HepG2 (cell line): ENCODE measurements at regions not wholly inside any gene's neighbourhood (a gene's known extent, or its start where the extent isn't known, plus 50 kb on each side); places are given as distances from the start of the nearest gene placed in this dataset.

Experiments used
- ATAC-seq: fragments of 200-7000 bp; cut with Tn5 transposase; 3 replicates; pipeline ENCODE4 v1.9.1; 2020; ENCODE audit warnings: mild to moderate bottlenecking, moderate library complexity
- BruUV-seq: library from RNA; stranded (reverse); fragments of 400-500 nt; replicated peaks from 2 replicates; lab custom pipeline; 2021; lab: Mats Ljungman, UMichigan
- CTCF ChIA-PET: fragments of 300-600 bp; formaldehyde crosslinking; extraction: SDS; loops from one replicate; lab custom pipeline; 2021; ENCODE audit warnings: low total read pairs, inconsistent platforms, low intra/inter-chr PET ratio; lab: Yijun Ruan, JAX
- POLR2A ChIA-PET: fragments of 350-600 bp; sonication (Branson Sonifier 250); formaldehyde crosslinking; loops from one replicate; lab custom pipeline; 2020; ENCODE audit warnings: antibody characterized with exemption, inconsistent platforms; lab: Yijun Ruan, JAX
- DNase-seq: peaks from one replicate; pipeline ENCODE4 v3.0.0-alpha.2; 2015; ENCODE audit warnings: low spot score
- FAIRE-seq: peaks from 3 replicates; lab custom pipeline; 2011; peaks lifted over from hg19 to GRCh38; lab: Jason Lieb, UNC
- H2AFZ ChIP-seq: one replicate; pipeline ENCODE4 v1.6.1; 2011; ENCODE audit warnings: low read length, inconsistent platforms
- H3K27ac ChIP-seq: fragments of 300-600 bp; 3 replicates; pipeline ENCODE4 v1.8.0; 2011; ENCODE audit warnings: mixed run types, mild to moderate bottlenecking, mixed read lengths, low read length, inconsistent platforms; ENCODE audit not compliant: insufficient read depth; ENCODE audit errors: extremely low read length
- H3K27me3 ChIP-seq, 2 experiments: fragments of 200-600 bp in 1 of 2; 2 replicates in 1 of 2; 3 replicates in 1 of 2; pipeline versions ENCODE4 v1.6.0 to v1.8.0; 2011; ENCODE audit warnings: low read length in 2 of 2, mild to moderate bottlenecking in 2 of 2, moderate library complexity in 2 of 2, inconsistent platforms in 1 of 2; ENCODE audit not compliant: insufficient read depth in 2 of 2, control insufficient read depth in 1 of 2
- H3K36me3 ChIP-seq, 2 experiments: fragments of 200-600 bp in 1 of 2; replicated peaks in 1 of 2; 2 replicates in 1 of 2; 3 replicates in 1 of 2; pipeline versions ENCODE4 v1.5.1 to v1.8.0; 2011; ENCODE audit warnings: low read length in 2 of 2, inconsistent platforms in 1 of 2; ENCODE audit not compliant: insufficient read depth in 2 of 2, control insufficient read depth in 1 of 2
- H3K4me1 ChIP-seq: 2 replicates; pipeline ENCODE4 v1.5.1; 2012; ENCODE audit warnings: low read length, inconsistent platforms; ENCODE audit not compliant: insufficient read depth
- H3K4me2 ChIP-seq: 2 replicates; pipeline ENCODE4 v1.6.0; 2011; ENCODE audit warnings: low read depth, low read length, inconsistent platforms
- H3K4me3 ChIP-seq, 3 experiments: fragments of 200-600 bp in 1 of 3; sonication (generic), shearing (Covaris generic) in 1 of 3; replicated peaks in 1 of 3; 2 replicates each; pipeline ENCODE4 v1.5.1; 2011 to 2016; ENCODE audit warnings: low read length in 3 of 3, inconsistent platforms in 2 of 3, low read depth in 2 of 3, mild to moderate bottlenecking in 2 of 3, control low read depth in 1 of 3, mixed read lengths in 1 of 3; ENCODE audit not compliant: insufficient read depth in 1 of 3
- H3K79me2 ChIP-seq: one replicate; pipeline ENCODE4 v1.6.1; 2011; ENCODE audit warnings: low read length, inconsistent platforms; ENCODE audit not compliant: insufficient read depth
- H3K9ac ChIP-seq: 2 replicates; pipeline ENCODE4 v1.6.0; 2011; ENCODE audit warnings: mild to moderate bottlenecking, low read depth, low read length, inconsistent platforms; ENCODE audit not compliant: insufficient read depth
- H3K9me3 ChIP-seq: 2 replicates; pipeline ENCODE4 v1.5.1; 2012; ENCODE audit warnings: mild to moderate bottlenecking, low read length
- H4K20me1 ChIP-seq: 2 replicates; pipeline ENCODE4 v1.6.0; 2011; ENCODE audit warnings: inconsistent platforms, mild to moderate bottlenecking, low read length, moderate library complexity; ENCODE audit not compliant: insufficient read depth
- ARNT ChIP-seq: fragments of 450-650 bp; IDR thresholded peaks from 2 replicates; pipeline ENCODE4 v1.6.1; 2017
- CCDC6 ChIP-seq: sonication (generic); formaldehyde crosslinking; IDR thresholded peaks from 2 replicates; pipeline ENCODE4 v1.8.1; 2022; ENCODE audit warnings: mild to moderate bottlenecking, missing genetic modification reagents, moderate library complexity
- CEBPG ChIP-seq: IDR thresholded peaks from 2 replicates; pipeline ENCODE4 v1.6.1; 2016
- FOSL2 ChIP-seq: sonication (generic); formaldehyde crosslinking; IDR thresholded peaks from 2 replicates; pipeline ENCODE4 v1.4.0; 2020; ENCODE audit warnings: missing genetic modification reagents
- FOXK2 ChIP-seq: fragments of 450-650 bp; IDR thresholded peaks from 2 replicates; pipeline ENCODE4 v1.6.1; 2016
- TAF1 ChIP-seq: sonication (generic); formaldehyde crosslinking; IDR thresholded peaks from 2 replicates; pipeline ENCODE4 v1.4.0; 2020; ENCODE audit warnings: missing genetic modification reagents
- TFAP4 ChIP-seq: sonication (generic); IDR thresholded peaks from 2 replicates; pipeline ENCODE4 v1.6.1; 2016; ENCODE audit warnings: low read depth, borderline replicate concordance
- TFDP2 ChIP-seq: sonication (generic); formaldehyde crosslinking; IDR thresholded peaks from 2 replicates; pipeline ENCODE4 v1.4.0; 2020; ENCODE audit warnings: missing genetic modification reagents
- TIGD3 ChIP-seq: sonication (generic); formaldehyde crosslinking; IDR thresholded peaks from 2 replicates; pipeline ENCODE4 v1.5.1; 2020; ENCODE audit warnings: mild to moderate bottlenecking, missing genetic modification reagents, borderline replicate concordance
- YY1 ChIP-seq: IDR thresholded peaks from 2 replicates; pipeline ENCODE4 v1.6.1; 2011; ENCODE audit warnings: low read length, low read depth, moderate library complexity, mild to moderate bottlenecking; ENCODE audit not compliant: insufficient read depth, insufficient replicate concordance
- ZFP82 ChIP-seq: sonication (generic); formaldehyde crosslinking; IDR thresholded peaks from 2 replicates; pipeline ENCODE4 v1.5.1; 2020; ENCODE audit warnings: mild to moderate bottlenecking, missing genetic modification reagents, borderline replicate concordance
- ZMYM3 ChIP-seq: sonication (generic); formaldehyde crosslinking; IDR thresholded peaks from 2 replicates; pipeline ENCODE4 v1.5.1; 2020; ENCODE audit warnings: mild to moderate bottlenecking, missing genetic modification reagents
- ZNF292 ChIP-seq: sonication (generic); formaldehyde crosslinking; IDR thresholded peaks from 2 replicates; pipeline ENCODE4 v1.8.1; 2022; ENCODE audit warnings: mild to moderate bottlenecking, low read depth, missing genetic modification reagents, borderline replicate concordance
- ZNF34 ChIP-seq: sonication (generic); formaldehyde crosslinking; IDR thresholded peaks from 2 replicates; pipeline ENCODE4 v1.4.0; 2020; ENCODE audit warnings: mild to moderate bottlenecking, missing genetic modification reagents, borderline replicate concordance
- ZNF609 ChIP-seq: sonication (generic); formaldehyde crosslinking; IDR thresholded peaks from 2 replicates; pipeline ENCODE4 v1.4.0; 2020; ENCODE audit warnings: mild to moderate bottlenecking, missing genetic modification reagents, borderline replicate concordance
- ZNF615 ChIP-seq: sonication (generic); formaldehyde crosslinking; IDR thresholded peaks from 2 replicates; pipeline ENCODE4 v1.5.0; 2020; ENCODE audit warnings: mild to moderate bottlenecking, missing genetic modification reagents, borderline replicate concordance
- ZNF670 ChIP-seq: sonication (generic); formaldehyde crosslinking; IDR thresholded peaks from 2 replicates; pipeline ENCODE4 v1.8.0; 2022; ENCODE audit warnings: mild to moderate bottlenecking, missing genetic modification reagents, borderline replicate concordance
- WGBS: methylation state at CpG from one replicate; pipeline ENCODE4 v1.1.6; 2017; ENCODE audit warnings: low lambda C conversion rate; 5-methylcytosine and 5-hydroxymethylcytosine counted together
- in situ Hi-C: cut with HindIII; loops from 2 replicates; pipeline ENCODE4 v1.10.0; 2017; ENCODE audit warnings: low pct_unique_long_range_greater_than_20kb; ENCODE audit not compliant: extremely low pct_ligation_motif_present
- intact Hi-C: fragments of 100-400 bp; cut with micrococcal nuclease; formaldehyde crosslinking; loops from one replicate; pipeline ENCODE4 v1.10.0; 2022; ENCODE audit not compliant: unreplicated experiment

- Histone ChIP-seq H2AFZ (no peak overlapping the region), H3K9ac (no peak overlapping the region), H3K27ac (peak overlapping the region; percentile 15), H3K4me1 (peaks cover 31% of the 10 kb centered on the region), H3K27me3 (no peaks in the 10 kb centered on the region; a peak in 1 of 5 replicates), H4K20me1 (no peaks in the 10 kb centered on the region; the same call in 1 of the 2 replicates), H3K9me3 (no peaks in the 10 kb centered on the region), H3K79me2 (peaks cover 25% of the 10 kb centered on the region), H3K4me2 (no peak overlapping the region), H3K4me3 (no peak overlapping the region), H3K36me3 (no peaks in the 10 kb centered on the region; a peak in 1 of 5 replicates)
- POLR2A ChIA-PET: interaction anchor here (1.0 to 1.5 kb wide), 2 partner anchors 10 to 13 kb away, joined by 5 to 11 read pairs; a partner anchor contains a TSS
- intact Hi-C loops (loop anchor here (2.0 kb wide), 1 partner anchor 266 kb away; no protein-coding TSS in a partner anchor), in situ Hi-C loops (no loop called here)
- CTCF ChIA-PET: interaction anchor here (0.9 to 1.7 kb wide), 5 partner anchors 10 to 729 kb away, joined by 3 to 13 read pairs (median 4); no protein-coding TSS in a partner anchor
- no TSS peak for BruUV-seq
- DNase-seq (peak; percentile 86), FAIRE-seq (peak; percentile 59), ATAC-seq (peak; percentile 70)
- WGBS: 71% methylated on average over 3 of the region's 3 CpGs
- TF ChIP-seq ZNF670 (CRISPR knock-in tag) (no peak), TAF1 (CRISPR knock-in tag) (no peak), CCDC6 (CRISPR knock-in tag) (no peak), TFAP4 (no peak), ZMYM3 (CRISPR knock-in tag) (no peak), ZFP82 (CRISPR knock-in tag) (no peak), ZNF609 (CRISPR knock-in tag) (no peak), CEBPG (CRISPR knock-in tag) (peak; percentile 87), TIGD3 (CRISPR knock-in tag) (no peak), FOXK2 (no peak), ZNF292 (CRISPR knock-in tag) (no peak), TFDP2 (CRISPR knock-in tag) (no peak), ARNT (no peak), ZNF34 (CRISPR knock-in tag) (no peak), YY1 (no peak), FOSL2 (CRISPR knock-in tag) (no peak), ZNF615 (no peak)
These were observed 70.5 kb downstream of the FAM217A start for GRCh38 chr6:4008324-4009047.
